ENCODE measurements at regions not wholly inside any gene's neighbourhood (a gene's known extent, or its start where the extent isn't known, plus 50 kb on each side); places are given as distances from the start of the nearest gene placed in this dataset.

- TF ChIP-seq, protein P1, sequence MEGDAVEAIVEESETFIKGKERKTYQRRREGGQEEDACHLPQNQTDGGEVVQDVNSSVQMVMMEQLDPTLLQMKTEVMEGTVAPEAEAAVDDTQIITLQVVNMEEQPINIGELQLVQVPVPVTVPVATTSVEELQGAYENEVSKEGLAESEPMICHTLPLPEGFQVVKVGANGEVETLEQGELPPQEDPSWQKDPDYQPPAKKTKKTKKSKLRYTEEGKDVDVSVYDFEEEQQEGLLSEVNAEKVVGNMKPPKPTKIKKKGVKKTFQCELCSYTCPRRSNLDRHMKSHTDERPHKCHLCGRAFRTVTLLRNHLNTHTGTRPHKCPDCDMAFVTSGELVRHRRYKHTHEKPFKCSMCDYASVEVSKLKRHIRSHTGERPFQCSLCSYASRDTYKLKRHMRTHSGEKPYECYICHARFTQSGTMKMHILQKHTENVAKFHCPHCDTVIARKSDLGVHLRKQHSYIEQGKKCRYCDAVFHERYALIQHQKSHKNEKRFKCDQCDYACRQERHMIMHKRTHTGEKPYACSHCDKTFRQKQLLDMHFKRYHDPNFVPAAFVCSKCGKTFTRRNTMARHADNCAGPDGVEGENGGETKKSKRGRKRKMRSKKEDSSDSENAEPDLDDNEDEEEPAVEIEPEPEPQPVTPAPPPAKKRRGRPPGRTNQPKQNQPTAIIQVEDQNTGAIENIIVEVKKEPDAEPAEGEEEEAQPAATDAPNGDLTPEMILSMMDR (IDR thresholded peaks at IDR 0.05), result no peak
- no peaks in the 10 kb centered on the region for H3K27me3 ChIP-seq
- no peak overlapping the region for H3K4me3 ChIP-seq
- intact Hi-C loops (cut with DNase I), result no loop called here
- DNase-seq (no peak), ATAC-seq (no peak)
- H3K9me3 ChIP-seq, result no peaks in the 10 kb centered on the region
- no peak overlapping the region for H3K27ac ChIP-seq
- no peaks in the 10 kb centered on the region for H3K4me1 ChIP-seq
- H3K36me3 ChIP-seq, result no peaks in the 10 kb centered on the region
Observed at GRCh38 chr5:164002628-164003027, 497.2 kb downstream of the MAT2B start.

- TF ChIP-seq, protein P1 (IDR thresholded peaks at IDR 0.05), result no peak
- H3K4me3 ChIP-seq, result no peak overlapping the region
- no peak for ATAC-seq
- H3K4me1 ChIP-seq, result no peaks in the 10 kb centered on the region
- no peaks in the 10 kb centered on the region for H3K36me3 ChIP-seq
- no peak for DNase-seq
- intact Hi-C loops (cut with DNase I), result no loop called here
- no peaks in the 10 kb centered on the region for H3K27me3 ChIP-seq
- no peaks in the 10 kb centered on the region for H3K9me3 ChIP-seq
- no peak overlapping the region for H3K27ac ChIP-seq
Observed at GRCh38 chr5:164005071-164005470, 499.7 kb downstream of the MAT2B start.

DNA sequence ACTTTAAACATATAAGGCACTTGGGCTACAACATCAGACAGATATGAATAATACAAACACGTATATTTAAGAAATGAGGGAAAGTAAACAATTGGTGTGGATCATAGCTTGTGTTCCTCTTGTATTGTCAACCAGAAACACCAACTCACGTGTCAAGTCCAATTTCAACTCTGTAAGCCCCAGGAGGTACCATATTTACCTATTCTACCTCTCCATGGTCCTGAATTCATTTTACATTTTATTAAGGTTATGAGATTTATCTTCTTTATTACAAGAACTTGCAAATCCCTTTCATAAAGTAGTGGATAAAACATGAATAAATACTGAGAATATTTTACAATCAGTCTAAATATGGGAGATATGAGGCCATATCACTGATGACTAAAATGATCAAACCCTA, 501.6 kb downstream of the MAT2B start:
- Histone ChIP-seq H3K36me3 (no peaks in the 10 kb centered on the region), H3K27ac (no peak overlapping the region), H3K27me3 (no peaks in the 10 kb centered on the region), H3K9me3 (no peaks in the 10 kb centered on the region), H3K4me3 (no peak overlapping the region), H3K4me1 (no peaks in the 10 kb centered on the region)
- DNase-seq (no peak), ATAC-seq (no peak)
- TF ChIP-seq, protein P1 (IDR thresholded peaks at IDR 0.05), result no peak
- intact Hi-C loops (cut with DNase I), result no loop called here

- no peak for ATAC-seq
- Histone ChIP-seq H3K27ac (no peak overlapping the region), H3K4me1 (no peaks in the 10 kb centered on the region), H3K9me3 (no peaks in the 10 kb centered on the region), H3K27me3 (no peaks in the 10 kb centered on the region), H3K4me3 (no peak overlapping the region), H3K36me3 (no peaks in the 10 kb centered on the region)
- intact Hi-C loops (cut with DNase I), result no loop called here
- TF ChIP-seq, protein P1 (IDR thresholded peaks at IDR 0.05), result no peak
- no peak for DNase-seq
Observed at GRCh38 chr5:164009621-164010020, 504.2 kb downstream of the MAT2B start.

GRCh38 chr5:164010900-164011299, 505.5 kb downstream of the MAT2B start:
- ATAC-seq, result no peak

More at GRCh38 chr5:164010900-164011299, 505.5 kb downstream of the MAT2B start:
- no peak overlapping the region for H3K4me3 ChIP-seq
- H3K27ac ChIP-seq, result no peak overlapping the region
- intact Hi-C loops (cut with DNase I), result no loop called here
- TF ChIP-seq, protein P1 (IDR thresholded peaks at IDR 0.05), result no peak
- no peaks in the 10 kb centered on the region for H3K9me3 ChIP-seq
- no peaks in the 10 kb centered on the region for H3K36me3 ChIP-seq
- H3K4me1 ChIP-seq, result no peaks in the 10 kb centered on the region
- no peaks in the 10 kb centered on the region for H3K27me3 ChIP-seq
- no peak for DNase-seq

All from upper lobe of right lung (tissue), 1 donor.